GM18505 (cell line): ENCODE measurements at regions not wholly inside any gene's neighbourhood (a gene's known extent, or its start where the extent isn't known, plus 50 kb on each side); places are given as distances from the start of the nearest gene placed in this dataset.
"Not testable (repeated sequence)": the region's sequence is repeated elsewhere in the genome, so short reads cannot be mapped to it uniquely, and the experiment has no call there.

Experiments used
- ATAC-seq: cut with Tn5 transposase; IDR thresholded peaks from one replicate; pipeline ENCODE4 v1.9.1; 2021; ENCODE audit not compliant: unreplicated experiment
- POLR2A ChIP-seq: IDR thresholded peaks from 4 replicates; pipeline ENCODE4 v1.6.1; 2011; ENCODE audit warnings: borderline replicate concordance; ENCODE audit not compliant: insufficient read depth, insufficient read length; ENCODE audit errors: extremely low read depth

GRCh38 chr11:42770444-42771065 lies 541.2 kb upstream of the API5 start:
- ATAC-seq: peak; percentile 77
- no peak for TF ChIP-seq POLR2A

- no peak for ATAC-seq
- no peak for TF ChIP-seq POLR2A
Observed at GRCh38 chr11:42772886-42773285, 538.9 kb upstream of the API5 start.

- no peak for TF ChIP-seq POLR2A
- no peak for ATAC-seq
Observed at GRCh38 chr11:42773729-42774128, 538.1 kb upstream of the API5 start.

GRCh38 chr11:42774567-42774966 lies 537.2 kb upstream of the API5 start:
- ATAC-seq: no peak
- no peak for TF ChIP-seq POLR2A

- no peak for TF ChIP-seq POLR2A
- ATAC-seq: no peak
Observed at GRCh38 chr11:42777776-42778175, 534.0 kb upstream of the API5 start.

GRCh38 chr11:42778193-42778592 lies 533.6 kb upstream of the API5 start:
- TF ChIP-seq POLR2A: no peak
- ATAC-seq: no peak

- no peak for ATAC-seq
- TF ChIP-seq POLR2A: no peak
Observed at GRCh38 chr11:42779555-42779954, 532.2 kb upstream of the API5 start.

GRCh38 chr11:42786981-42787380 lies 524.8 kb upstream of the API5 start:
- TF ChIP-seq POLR2A: no peak
- no peak for ATAC-seq

GRCh38 chr11:42795483-42795882 lies 516.3 kb upstream of the API5 start:
- ATAC-seq: not testable (repeated sequence)

- no peak for TF ChIP-seq POLR2A
- no peak for ATAC-seq
Observed at GRCh38 chr11:42800041-42800440, 511.8 kb upstream of the API5 start.

GRCh38 chr11:42802201-42802899 lies 509.4 kb upstream of the API5 start:
- TF ChIP-seq POLR2A: no peak
- ATAC-seq: no peak

- TF ChIP-seq POLR2A: no peak
- no peak for ATAC-seq
Observed at GRCh38 chr11:42806191-42806590, 505.6 kb upstream of the API5 start.

GRCh38 chr11:42812361-42812760 lies 499.4 kb upstream of the API5 start:
- ATAC-seq: no peak

GRCh38 chr11:42812960-42813359 lies 498.8 kb upstream of the API5 start:
- TF ChIP-seq POLR2A: no peak
- ATAC-seq: no peak

More at GRCh38 chr11:42812361-42812760, 499.4 kb upstream of the API5 start:
- TF ChIP-seq POLR2A: no peak
